ENCODE measurements at regions not wholly inside any gene's neighbourhood (a gene's known extent, or its start where the extent isn't known, plus 50 kb on each side); places are given as distances from the start of the nearest gene placed in this dataset.

DNA sequence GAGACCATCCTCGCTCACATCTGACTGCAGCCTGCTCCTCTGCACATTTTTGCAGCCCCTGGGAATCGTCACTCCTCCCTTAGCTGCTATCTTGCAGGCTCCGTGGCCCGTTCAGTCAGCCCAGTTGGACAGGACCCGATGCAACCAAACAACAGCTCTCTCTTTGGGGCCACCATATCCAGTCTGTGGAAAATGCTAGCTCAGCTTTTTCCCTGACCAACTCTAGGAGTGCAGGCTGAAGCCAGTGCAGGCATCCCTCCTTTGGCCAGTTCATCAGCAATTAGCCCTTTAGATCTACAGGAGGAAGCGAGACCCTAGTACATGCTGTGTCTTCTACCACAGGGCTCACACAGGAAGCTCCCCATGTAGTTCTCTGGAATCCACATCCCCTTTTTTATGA is 182.1 kb downstream of the HS3ST3A1 start:
- TF ChIP-seq CTCF (conservative IDR thresholded peaks at IDR 0.05 in 1 of 2, IDR thresholded peaks at IDR 0.05 in 1 of 2; ENCODE audit: low read depth in 1 of 2, low read length in 2 of 2) (no peak), EZH2 (IDR thresholded peaks at IDR 0.05; ENCODE audit: low read length, missing control alignments) (no peak)

Data from fibroblast of lung (primary cell).